LNCaP clone FGC (cell line): ENCODE measurements at regions not wholly inside any gene's neighbourhood (a gene's known extent, or its start where the extent isn't known, plus 50 kb on each side); places are given as distances from the start of the nearest gene placed in this dataset.

Experiments
- DNase-seq: peaks from one replicate; pipeline ENCODE4 v3.0.0-alpha.2; 2011; ENCODE audit warnings: low read depth
- H3K4me3 ChIP-seq: 2 replicates; pipeline ENCODE4 v1.5.1; 2011; ENCODE audit warnings: mild to moderate bottlenecking, low read depth, low read length, control low read depth
- CTCF ChIP-seq: IDR thresholded peaks from 2 replicates; pipeline ENCODE4 v1.5.1; 2012; ENCODE audit warnings: mild to moderate bottlenecking; ENCODE audit not compliant: control insufficient read depth, insufficient read depth; ENCODE audit errors: extremely low read depth

GRCh38 chr12:107464644-107465043 lies 221.0 kb upstream of the PWP1 start:
- no peak for TF ChIP-seq CTCF
- DNase-seq = no peak
- H3K4me3 ChIP-seq = no peak overlapping the region

- DNase-seq = no peak
- no peak overlapping the region for H3K4me3 ChIP-seq
- no peak for TF ChIP-seq CTCF
These were observed 220.0 kb upstream of the PWP1 start for GRCh38 chr12:107465625-107466024.

- no peak overlapping the region for H3K4me3 ChIP-seq
- no peak for DNase-seq
- TF ChIP-seq CTCF = no peak
These were observed 217.9 kb upstream of the PWP1 start for GRCh38 chr12:107467716-107468115.

- no peak for DNase-seq
- no peak overlapping the region for H3K4me3 ChIP-seq
- no peak for TF ChIP-seq CTCF
These were observed 217.4 kb upstream of the PWP1 start for GRCh38 chr12:107468182-107468581.

- no peak overlapping the region for H3K4me3 ChIP-seq
- TF ChIP-seq CTCF = no peak
- DNase-seq = no peak
These were observed 216.6 kb upstream of the PWP1 start for GRCh38 chr12:107469011-107469410.

- no peak for TF ChIP-seq CTCF
- no peak for DNase-seq
- H3K4me3 ChIP-seq = no peak overlapping the region
These were observed 215.0 kb upstream of the PWP1 start for GRCh38 chr12:107470645-107471044.

GRCh38 chr12:107472308-107472707 lies 213.3 kb upstream of the PWP1 start:
- no peak for DNase-seq
- no peak for TF ChIP-seq CTCF
- H3K4me3 ChIP-seq = no peak overlapping the region
